ENCODE measurements at regions not wholly inside any gene's neighbourhood (a gene's known extent, or its start where the extent isn't known, plus 50 kb on each side); places are given as distances from the start of the nearest gene placed in this dataset.

GRCh38 chr5:93325946-93326345 lies 255.1 kb downstream of the NR2F1-AS1 start:
- peaks cover 2% of the 10 kb centered on the region for H3K9me3 Mint-ChIP-seq (ENCODE audit: insufficient read depth)
- Histone ChIP-seq H3K4me3 (ENCODE audit: control extremely low read depth in 1 of 5, extremely low read depth in 1 of 5, insufficient read depth in 1 of 5, low read depth in 2 of 5, low read length in 4 of 5) (no peak overlapping the region), H3K36me3 (replicated peaks in 1 of 2; ENCODE audit: control extremely low read depth in 1 of 2, control insufficient read depth in 1 of 2, extremely low read depth in 1 of 2, insufficient read depth in 2 of 2, low read length in 1 of 2) (no peaks in the 10 kb centered on the region), H3K79me2 (ENCODE audit: control insufficient read depth, insufficient read depth, low read length) (no peaks in the 10 kb centered on the region), H3K27me3 (replicated peaks in 1 of 4; ENCODE audit: control extremely low read depth in 1 of 4, control insufficient read depth in 3 of 4, insufficient read depth in 4 of 4, low read length in 3 of 4) (no peaks in the 10 kb centered on the region), H3K9ac (ENCODE audit: low read length) (no peak overlapping the region), H3K27ac (ENCODE audit: low read length in 2 of 2) (no peak overlapping the region), H3K9me3 (ENCODE audit: control extremely low read depth in 1 of 3, control insufficient read depth in 2 of 3, insufficient read depth in 1 of 3, low read length in 2 of 3) (peaks cover 0 to 3% (median 0%) of the 10 kb centered on the region in 3 donors), H3K4me1 (ENCODE audit: control insufficient read depth in 2 of 2, insufficient read depth in 2 of 2, low read length in 2 of 2) (no peaks in the 10 kb centered on the region), H2AFZ (ENCODE audit: insufficient read depth, low read depth, low read length, poor library complexity, severe bottlenecking) (no peak overlapping the region), H4K20me1 (ENCODE audit: control insufficient read depth, insufficient read depth, low read length, poor library complexity, severe bottlenecking) (no peaks in the 10 kb centered on the region), H3K4me2 (replicated peaks; ENCODE audit: low read depth, low read length, poor library complexity, severe bottlenecking) (no peak overlapping the region)
- TF ChIP-seq, protein P1, sequence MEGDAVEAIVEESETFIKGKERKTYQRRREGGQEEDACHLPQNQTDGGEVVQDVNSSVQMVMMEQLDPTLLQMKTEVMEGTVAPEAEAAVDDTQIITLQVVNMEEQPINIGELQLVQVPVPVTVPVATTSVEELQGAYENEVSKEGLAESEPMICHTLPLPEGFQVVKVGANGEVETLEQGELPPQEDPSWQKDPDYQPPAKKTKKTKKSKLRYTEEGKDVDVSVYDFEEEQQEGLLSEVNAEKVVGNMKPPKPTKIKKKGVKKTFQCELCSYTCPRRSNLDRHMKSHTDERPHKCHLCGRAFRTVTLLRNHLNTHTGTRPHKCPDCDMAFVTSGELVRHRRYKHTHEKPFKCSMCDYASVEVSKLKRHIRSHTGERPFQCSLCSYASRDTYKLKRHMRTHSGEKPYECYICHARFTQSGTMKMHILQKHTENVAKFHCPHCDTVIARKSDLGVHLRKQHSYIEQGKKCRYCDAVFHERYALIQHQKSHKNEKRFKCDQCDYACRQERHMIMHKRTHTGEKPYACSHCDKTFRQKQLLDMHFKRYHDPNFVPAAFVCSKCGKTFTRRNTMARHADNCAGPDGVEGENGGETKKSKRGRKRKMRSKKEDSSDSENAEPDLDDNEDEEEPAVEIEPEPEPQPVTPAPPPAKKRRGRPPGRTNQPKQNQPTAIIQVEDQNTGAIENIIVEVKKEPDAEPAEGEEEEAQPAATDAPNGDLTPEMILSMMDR (IDR thresholded peaks at IDR 0.05), result no peak
- TF ChIP-seq EZH2 (IDR thresholded peaks at IDR 0.05; ENCODE audit: borderline replicate concordance, insufficient read depth, low read depth, low read length, poor library complexity, severe bottlenecking), result no peak
- H3K4me3 Mint-ChIP-seq, result no peak overlapping the region
- no peak overlapping the region for H3K27ac Mint-ChIP-seq
- ChIA-PET POLR2A (no interaction called here), CTCF (no interaction called here)
- no peaks in the 10 kb centered on the region for H3K4me1 Mint-ChIP-seq
- ATAC-seq (ENCODE audit: low read depth) (no peak), DNase-seq (no peak)
- intact Hi-C loops (cut with micrococcal nuclease), result no loop called here
- no peaks in the 10 kb centered on the region for H3K27me3 Mint-ChIP-seq
- 96% methylated on average over 7 of the region's 9 CpGs for WGBS (ENCODE audit: insufficient coverage)

DNA sequence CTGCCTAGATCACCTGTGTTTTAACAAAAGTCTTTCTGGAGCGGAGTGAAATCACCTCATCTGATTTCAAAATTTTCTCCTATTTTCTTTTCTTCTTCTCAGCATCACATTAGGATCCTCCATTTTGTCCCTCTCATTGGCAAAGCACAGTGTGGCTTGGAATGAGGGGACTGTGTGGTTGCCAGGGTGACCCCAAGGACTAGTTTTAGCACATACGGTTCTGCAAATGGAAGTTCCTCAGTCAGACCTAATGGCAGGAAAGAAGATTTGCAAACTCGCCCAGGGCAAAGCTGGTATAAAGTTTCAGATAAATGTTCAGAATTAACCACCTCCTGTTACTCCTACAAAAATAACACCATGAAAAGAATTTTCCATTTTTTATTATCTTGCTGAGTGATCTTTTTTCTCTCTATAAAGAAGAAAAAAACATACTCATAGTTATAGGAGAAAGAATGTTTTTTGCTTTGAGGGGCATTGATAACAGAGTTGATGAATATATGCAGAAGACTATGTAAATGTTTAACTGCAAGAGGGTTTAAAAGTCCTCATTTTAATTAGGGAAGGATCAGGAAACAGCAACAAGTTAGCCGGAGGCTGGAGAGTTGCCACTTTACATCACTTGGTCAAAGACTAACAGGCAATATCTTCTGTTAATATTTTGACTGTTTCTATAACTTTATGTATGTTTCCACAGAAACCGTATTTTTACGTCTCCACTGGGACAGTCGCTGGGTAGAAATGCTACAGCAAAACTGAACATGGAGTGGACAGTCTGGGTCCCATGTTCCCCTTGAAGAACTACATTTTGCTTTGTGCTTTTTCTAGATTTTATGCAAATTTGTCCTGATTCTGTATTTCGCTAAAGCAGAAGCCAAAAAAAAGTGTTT lies 257.8 kb downstream of the NR2F1-AS1 start:
- no peak overlapping the region for H3K4me3 ChIP-seq (ENCODE audit: control extremely low read depth in 1 of 5, extremely low read depth in 1 of 5, insufficient read depth in 1 of 5, low read depth in 2 of 5, low read length in 4 of 5)
- peaks cover 2% of the 10 kb centered on the region for H3K9me3 Mint-ChIP-seq (ENCODE audit: insufficient read depth)
- no peaks in the 10 kb centered on the region for H3K36me3 ChIP-seq (replicated peaks in 1 of 2; ENCODE audit: control extremely low read depth in 1 of 2, control insufficient read depth in 1 of 2, extremely low read depth in 1 of 2, insufficient read depth in 2 of 2, low read length in 1 of 2)
- CTCF ChIA-PET, result no interaction called here
- TF ChIP-seq EZH2 (IDR thresholded peaks at IDR 0.05; ENCODE audit: borderline replicate concordance, insufficient read depth, low read depth, low read length, poor library complexity, severe bottlenecking), result no peak
- TF ChIP-seq, protein P1 (IDR thresholded peaks at IDR 0.05), result no peak
- intact Hi-C loops (cut with micrococcal nuclease), result no loop called here
- no peak overlapping the region for H3K27ac Mint-ChIP-seq
- no peak overlapping the region for H3K4me2 ChIP-seq (replicated peaks; ENCODE audit: low read depth, low read length, poor library complexity, severe bottlenecking)
- ATAC-seq (ENCODE audit: low read depth), result no peak
- no peaks in the 10 kb centered on the region for H3K4me1 Mint-ChIP-seq
- peaks cover 0 to 3% (median 0%) of the 10 kb centered on the region in 3 donors for H3K9me3 ChIP-seq (ENCODE audit: control extremely low read depth in 1 of 3, control insufficient read depth in 2 of 3, insufficient read depth in 1 of 3, low read length in 2 of 3)
- no peak overlapping the region for H3K27ac ChIP-seq (ENCODE audit: low read length in 2 of 2)
- no peak overlapping the region for H2AFZ ChIP-seq (ENCODE audit: insufficient read depth, low read depth, low read length, poor library complexity, severe bottlenecking)
- no peaks in the 10 kb centered on the region for H3K27me3 Mint-ChIP-seq
- H4K20me1 ChIP-seq (ENCODE audit: control insufficient read depth, insufficient read depth, low read length, poor library complexity, severe bottlenecking), result no peaks in the 10 kb centered on the region
- H3K4me1 ChIP-seq (ENCODE audit: control insufficient read depth in 2 of 2, insufficient read depth in 2 of 2, low read length in 2 of 2), result no peaks in the 10 kb centered on the region
- no peaks in the 10 kb centered on the region for H3K27me3 ChIP-seq (replicated peaks in 1 of 4; ENCODE audit: control extremely low read depth in 1 of 4, control insufficient read depth in 3 of 4, insufficient read depth in 4 of 4, low read length in 3 of 4)
- no peak overlapping the region for H3K9ac ChIP-seq (ENCODE audit: low read length)
- DNase-seq, result no peak
- POLR2A ChIA-PET, result no interaction called here
- WGBS (ENCODE audit: insufficient coverage), result 100% methylated on average over 2 of the region's 8 CpGs
- no peak overlapping the region for H3K4me3 Mint-ChIP-seq
- H3K79me2 ChIP-seq (ENCODE audit: control insufficient read depth, insufficient read depth, low read length), result no peaks in the 10 kb centered on the region

Measured in B cell (primary cell).